ENCODE measurements at regions not wholly inside any gene's neighbourhood (a gene's known extent, or its start where the extent isn't known, plus 50 kb on each side); places are given as distances from the start of the nearest gene placed in this dataset.

DNA sequence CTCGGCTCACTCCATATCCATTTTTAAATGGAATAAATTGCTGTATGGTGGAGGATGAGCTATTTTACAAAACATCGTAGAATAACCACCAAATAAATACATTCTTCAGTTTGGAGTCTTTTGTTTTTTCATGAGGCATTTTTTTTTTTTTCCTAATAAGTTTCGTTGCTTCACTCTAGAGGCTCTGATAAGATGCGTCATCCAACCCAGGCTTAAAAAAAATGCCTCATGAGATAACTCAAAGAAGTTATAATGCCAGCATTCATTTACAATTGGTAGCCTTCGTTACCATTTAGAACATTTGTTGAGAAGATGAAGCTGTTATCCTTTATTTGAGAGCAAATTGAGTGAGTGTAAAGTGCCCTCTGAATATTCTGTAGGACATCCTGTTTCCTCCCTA, 172.2 kb upstream of the CENPE start:
- TF ChIP-seq MAFK (conservative IDR thresholded peaks at IDR 0.05 in 1 of 2, IDR thresholded peaks at IDR 0.05 in 1 of 2; ENCODE audit: low read length in 2 of 2): no peak
- TF ChIP-seq, protein P1, sequence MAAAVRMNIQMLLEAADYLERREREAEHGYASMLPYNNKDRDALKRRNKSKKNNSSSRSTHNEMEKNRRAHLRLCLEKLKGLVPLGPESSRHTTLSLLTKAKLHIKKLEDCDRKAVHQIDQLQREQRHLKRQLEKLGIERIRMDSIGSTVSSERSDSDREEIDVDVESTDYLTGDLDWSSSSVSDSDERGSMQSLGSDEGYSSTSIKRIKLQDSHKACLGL (CRISPR knock-in tag; IDR thresholded peaks at IDR 0.05): no peak

All from HepG2 (cell line).